ENCODE measurements at regions not wholly inside any gene's neighbourhood (a gene's known extent, or its start where the extent isn't known, plus 50 kb on each side); places are given as distances from the start of the nearest gene placed in this dataset.

GRCh38 chr13:74032325-74032724 is 101.9 kb downstream of the KLF12 start:
- Histone ChIP-seq H3K4me1 (peaks cover 2 to 15% of the 10 kb centered on the region in 2 donors), H3K27ac (no peak overlapping the region), H3K27me3 (no peaks in the 10 kb centered on the region), H3K9me3 (no peaks in the 10 kb centered on the region), H3K4me3 (no peak overlapping the region), H3K36me3 (no peaks in the 10 kb centered on the region)
- no peak for TF ChIP-seq CTCF (IDR thresholded peaks at IDR 0.05)
- DNase-seq (ENCODE audit: low spot score): no peak

- H3K27me3 ChIP-seq: no peaks in the 10 kb centered on the region
- no peaks in the 10 kb centered on the region for H3K36me3 ChIP-seq
- H3K9me3 ChIP-seq: no peaks in the 10 kb centered on the region
- no peak for TF ChIP-seq CTCF (IDR thresholded peaks at IDR 0.05)
- H3K4me1 ChIP-seq: peaks cover 0 to 23% of the 10 kb centered on the region in 2 donors
- no peak for DNase-seq (ENCODE audit: low spot score)
- H3K27ac ChIP-seq: no peak overlapping the region
- H3K4me3 ChIP-seq: no peak overlapping the region
Observed at GRCh38 chr13:74027161-74027779, 106.9 kb downstream of the KLF12 start.

- Histone ChIP-seq H3K36me3 (no peaks in the 10 kb centered on the region), H3K4me1 (peaks cover 0 to 23% of the 10 kb centered on the region in 2 donors), H3K4me3 (no peak overlapping the region), H3K27ac (no peak overlapping the region), H3K9me3 (no peaks in the 10 kb centered on the region), H3K27me3 (no peaks in the 10 kb centered on the region)
- no peak for DNase-seq (ENCODE audit: low spot score)
- TF ChIP-seq CTCF (IDR thresholded peaks at IDR 0.05): no peak
Observed at GRCh38 chr13:74026753-74027152, 107.5 kb downstream of the KLF12 start.

- H3K9me3 ChIP-seq: no peaks in the 10 kb centered on the region
- no peaks in the 10 kb centered on the region for H3K27me3 ChIP-seq
- H3K27ac ChIP-seq: no peak overlapping the region
- DNase-seq (ENCODE audit: low spot score): no peak
- no peaks in the 10 kb centered on the region for H3K36me3 ChIP-seq
- TF ChIP-seq CTCF (IDR thresholded peaks at IDR 0.05): no peak
- H3K4me1 ChIP-seq: peaks cover 0 to 23% of the 10 kb centered on the region in 2 donors
- H3K4me3 ChIP-seq: no peak overlapping the region
Observed at GRCh38 chr13:74025369-74025768, 108.8 kb downstream of the KLF12 start.

- Histone ChIP-seq H3K27me3 (no peaks in the 10 kb centered on the region), H3K9me3 (no peaks in the 10 kb centered on the region), H3K27ac (no peak overlapping the region), H3K4me3 (no peak overlapping the region), H3K4me1 (peaks cover 0 to 19% of the 10 kb centered on the region in 2 donors), H3K36me3 (no peaks in the 10 kb centered on the region)
- no peak for TF ChIP-seq CTCF (IDR thresholded peaks at IDR 0.05)
- DNase-seq (ENCODE audit: low spot score): no peak
Observed at GRCh38 chr13:74024856-74025255, 109.3 kb downstream of the KLF12 start.

GRCh38 chr13:74024314-74024713 is 109.9 kb downstream of the KLF12 start:
- no peak for DNase-seq (ENCODE audit: low spot score)
- Histone ChIP-seq H3K4me3 (no peak overlapping the region), H3K27me3 (no peaks in the 10 kb centered on the region), H3K4me1 (peaks cover 0 to 13% of the 10 kb centered on the region in 2 donors), H3K9me3 (no peaks in the 10 kb centered on the region), H3K27ac (no peak overlapping the region), H3K36me3 (no peaks in the 10 kb centered on the region)
- peak in 1 of 2 donors; percentile 13 for TF ChIP-seq CTCF (IDR thresholded peaks at IDR 0.05)

All from right atrium auricular region (tissue), 2 donors.